ENCODE measurements at regions not wholly inside any gene's neighbourhood (a gene's known extent, or its start where the extent isn't known, plus 50 kb on each side); places are given as distances from the start of the nearest gene placed in this dataset.
A peak's percentile ranks its signal among the peaks of the same experiment; 100 is the strongest.
"Not testable (repeated sequence)": the region's sequence is repeated elsewhere in the genome, so short reads cannot be mapped to it uniquely, and the experiment has no call there.

- peak; percentile 64 for DNase-seq
Observed at GRCh38 chr5:32842813-32843530, 131.9 kb downstream of the NPR3 start.

GRCh38 chr5:32843531-32843895 lies 132.4 kb downstream of the NPR3 start:
- DNase-seq: no peak

- DNase-seq: no peak
Observed at GRCh38 chr5:32845171-32845570, 134.1 kb downstream of the NPR3 start.

- no peak for DNase-seq
Observed at GRCh38 chr5:32848120-32848519, 137.0 kb downstream of the NPR3 start.

GRCh38 chr5:32848681-32849080 lies 137.6 kb downstream of the NPR3 start:
- peak; percentile 50 for DNase-seq

GRCh38 chr5:32850817-32851496 lies 139.8 kb downstream of the NPR3 start:
- DNase-seq: no peak

GRCh38 chr5:32851559-32852173 lies 140.5 kb downstream of the NPR3 start:
- peak; percentile 24 for DNase-seq

GRCh38 chr5:32852535-32852934 lies 141.4 kb downstream of the NPR3 start:
- DNase-seq: peak; percentile 98

- peak; percentile 75 for DNase-seq
Observed at GRCh38 chr5:32852976-32853375, 141.9 kb downstream of the NPR3 start.

- DNase-seq: no peak
Observed at GRCh38 chr5:32854473-32854872, 143.4 kb downstream of the NPR3 start.

GRCh38 chr5:32859211-32859641 lies 148.1 kb downstream of the NPR3 start:
- DNase-seq: peak; percentile 75

- peak; percentile 53 for DNase-seq
Observed at GRCh38 chr5:32865475-32865874, 154.4 kb downstream of the NPR3 start.

- DNase-seq: no peak
Observed at GRCh38 chr5:32866138-32866537, 155.0 kb downstream of the NPR3 start.

- DNase-seq: peak; percentile 84
Observed at GRCh38 chr5:32869216-32869615, 158.1 kb downstream of the NPR3 start.

GRCh38 chr5:32876791-32877190 lies 165.7 kb downstream of the NPR3 start:
- no peak for DNase-seq

GRCh38 chr5:32879364-32879763 lies 168.2 kb downstream of the NPR3 start:
- not testable (repeated sequence) for DNase-seq

GRCh38 chr5:32880796-32881195 lies 169.7 kb downstream of the NPR3 start:
- DNase-seq: peak; percentile 69

GRCh38 chr5:32887390-32887789 lies 176.3 kb downstream of the NPR3 start:
- DNase-seq: no peak

GRCh38 chr5:32889078-32889477 lies 178.0 kb downstream of the NPR3 start:
- DNase-seq: no peak

- no peak for DNase-seq
Observed at GRCh38 chr5:32903613-32904012, 192.5 kb downstream of the NPR3 start.

GRCh38 chr5:32908641-32909040 lies 197.5 kb downstream of the NPR3 start:
- DNase-seq: no peak

GRCh38 chr5:32909207-32909606 lies 198.1 kb downstream of the NPR3 start:
- peak; percentile 79 for DNase-seq

- DNase-seq: peak; percentile 55
Observed at GRCh38 chr5:32916648-32917047, 205.5 kb downstream of the NPR3 start.

GRCh38 chr5:32928761-32929160 lies 217.6 kb downstream of the NPR3 start:
- peak; percentile 76 for DNase-seq
